DND-41 (cell line): ENCODE measurements at regions not wholly inside any gene's neighbourhood (a gene's known extent, or its start where the extent isn't known, plus 50 kb on each side); places are given as distances from the start of the nearest gene placed in this dataset.

Experiments used
- ATAC-seq: fragments of 200-7000 bp; cut with Tn5 transposase; 3 replicates; pipeline ENCODE4 v1.9.1; 2021; ENCODE audit warnings: low read depth; ENCODE audit not compliant: insufficient read depth
- DNase-seq: peaks from one replicate; pipeline ENCODE4 v3.0.0-alpha.2; 2020
- H2AFZ ChIP-seq: 2 replicates; pipeline ENCODE4 v1.6.0; 2012; ENCODE audit warnings: low read depth, low read length
- H3K27ac ChIP-seq: 2 replicates; pipeline ENCODE4 v1.5.1; 2012; ENCODE audit warnings: low read length, inconsistent platforms
- H3K27me3 ChIP-seq: fragments of 200-600 bp; sonication (generic); 2 replicates; pipeline ENCODE4 v1.6.0; 2012; ENCODE audit warnings: low read length, mild to moderate bottlenecking, inconsistent platforms; ENCODE audit not compliant: insufficient read depth, poor library complexity
- H3K36me3 ChIP-seq: 2 replicates; pipeline ENCODE4 v1.5.1; 2012; ENCODE audit warnings: low read length, inconsistent platforms; ENCODE audit not compliant: insufficient read depth
- H3K4me1 ChIP-seq: 2 replicates; pipeline ENCODE4 v1.5.1; 2012; ENCODE audit warnings: mild to moderate bottlenecking, low read length; ENCODE audit not compliant: insufficient read depth
- H3K4me2 ChIP-seq: 2 replicates; pipeline ENCODE4 v1.6.0; 2012; ENCODE audit warnings: mild to moderate bottlenecking, moderate library complexity, low read length, inconsistent platforms; ENCODE audit not compliant: insufficient read depth
- H3K4me3 ChIP-seq, 2 experiments: fragments of 200-600 bp in 1 of 2; shearing (Covaris generic) in 1 of 2; 2 replicates each; pipeline ENCODE4 v1.5.1; 2012 to 2016; ENCODE audit warnings: inconsistent platforms in 2 of 2, low read length in 2 of 2, mild to moderate bottlenecking in 2 of 2, low read depth in 1 of 2, moderate library complexity in 1 of 2
- H3K79me2 ChIP-seq: 2 replicates; pipeline ENCODE4 v1.6.0; 2012; ENCODE audit warnings: low read length, inconsistent platforms; ENCODE audit not compliant: insufficient read depth
- H3K9ac ChIP-seq: 2 replicates; pipeline ENCODE4 v1.6.0; 2012; ENCODE audit warnings: low read depth, mild to moderate bottlenecking, inconsistent platforms, low read length, moderate library complexity
- H3K9me3 ChIP-seq: 2 replicates; pipeline ENCODE4 v1.5.1; 2012; ENCODE audit warnings: low read length, moderate library complexity, mild to moderate bottlenecking, inconsistent platforms; ENCODE audit not compliant: insufficient read depth, severe bottlenecking
- H4K20me1 ChIP-seq: 2 replicates; pipeline ENCODE4 v1.6.0; 2012; ENCODE audit warnings: low read length; ENCODE audit not compliant: insufficient read depth
- CTCF ChIP-seq: IDR thresholded peaks from 2 replicates; pipeline ENCODE4 v1.5.1; 2012; ENCODE audit warnings: borderline replicate concordance, low read length, moderate library complexity, mild to moderate bottlenecking; ENCODE audit not compliant: poor library complexity, severe bottlenecking; ENCODE audit errors: extremely low read depth
- EZH2 ChIP-seq: IDR thresholded peaks from 3 replicates; pipeline ENCODE4 v1.6.1; 2012; ENCODE audit warnings: borderline replicate concordance, low read depth, mild to moderate bottlenecking, moderate library complexity, low read length, inconsistent platforms; ENCODE audit not compliant: severe bottlenecking

- Histone ChIP-seq H3K4me3 (no peak overlapping the region), H3K9ac (no peak overlapping the region), H4K20me1 (no peaks in the 10 kb centered on the region), H2AFZ (no peak overlapping the region), H3K9me3 (no peaks in the 10 kb centered on the region), H3K27ac (no peak overlapping the region), H3K4me1 (no peaks in the 10 kb centered on the region), H3K79me2 (no peaks in the 10 kb centered on the region), H3K4me2 (no peak overlapping the region), H3K36me3 (no peaks in the 10 kb centered on the region), H3K27me3 (no peaks in the 10 kb centered on the region)
- ATAC-seq (no peak), DNase-seq (no peak)
- TF ChIP-seq CTCF = no peak
- no peak for TF ChIP-seq EZH2
Measured at GRCh38 chr6:141209890-141210289, 922.8 kb upstream of the GJE1 start.

GRCh38 chr6:141208101-141208500 lies 924.6 kb upstream of the GJE1 start:
- H3K79me2 ChIP-seq = no peaks in the 10 kb centered on the region
- no peaks in the 10 kb centered on the region for H3K36me3 ChIP-seq
- no peaks in the 10 kb centered on the region for H3K9me3 ChIP-seq
- no peaks in the 10 kb centered on the region for H3K4me1 ChIP-seq
- TF ChIP-seq EZH2 (no peak), CTCF (no peak)
- no peaks in the 10 kb centered on the region for H3K27me3 ChIP-seq
- no peak overlapping the region for H3K4me2 ChIP-seq
- no peak overlapping the region for H2AFZ ChIP-seq
- DNase-seq = no peak
- no peak overlapping the region for H3K4me3 ChIP-seq
- no peaks in the 10 kb centered on the region for H4K20me1 ChIP-seq
- H3K9ac ChIP-seq = no peak overlapping the region
- ATAC-seq = no peak
- no peak overlapping the region for H3K27ac ChIP-seq

GRCh38 chr6:141203902-141204575 lies 928.7 kb upstream of the GJE1 start:
- DNase-seq (no peak), ATAC-seq (no peak)
- Histone ChIP-seq H3K79me2 (no peaks in the 10 kb centered on the region), H3K27me3 (no peaks in the 10 kb centered on the region), H3K9ac (no peak overlapping the region), H4K20me1 (no peaks in the 10 kb centered on the region), H3K27ac (no peak overlapping the region), H3K4me1 (no peaks in the 10 kb centered on the region), H3K36me3 (no peaks in the 10 kb centered on the region), H3K4me3 (no peak overlapping the region), H3K9me3 (no peaks in the 10 kb centered on the region), H2AFZ (no peak overlapping the region), H3K4me2 (no peak overlapping the region)
- TF ChIP-seq EZH2 = no peak
- no peak for TF ChIP-seq CTCF

- ATAC-seq = no peak
- Histone ChIP-seq H3K36me3 (no peaks in the 10 kb centered on the region), H3K9ac (no peak overlapping the region), H3K4me1 (no peaks in the 10 kb centered on the region), H2AFZ (no peak overlapping the region), H3K4me2 (no peak overlapping the region), H3K27ac (no peak overlapping the region), H3K4me3 (no peak overlapping the region), H4K20me1 (no peaks in the 10 kb centered on the region), H3K79me2 (no peaks in the 10 kb centered on the region), H3K9me3 (no peaks in the 10 kb centered on the region), H3K27me3 (no peaks in the 10 kb centered on the region)
- no peak for DNase-seq
- no peak for TF ChIP-seq EZH2
- no peak for TF ChIP-seq CTCF
Measured at GRCh38 chr6:141202626-141203025, 930.1 kb upstream of the GJE1 start.
